ENCODE measurements at regions not wholly inside any gene's neighbourhood (a gene's known extent, or its start where the extent isn't known, plus 50 kb on each side); places are given as distances from the start of the nearest gene placed in this dataset.

- DNase-seq (ENCODE audit: low read depth in 2 of 2), result no peak
Measured at GRCh38 chr15:46251903-46252302, 617.1 kb downstream of the SQOR start.

GRCh38 chr15:46258056-46258455 lies 623.2 kb downstream of the SQOR start:
- no peak for DNase-seq (ENCODE audit: low read depth in 2 of 2)

- no peak for DNase-seq (ENCODE audit: low read depth in 2 of 2)
Measured at GRCh38 chr15:46260937-46261336, 626.1 kb downstream of the SQOR start.

- no peak for DNase-seq (ENCODE audit: low read depth in 2 of 2)
Measured at GRCh38 chr15:46265664-46266347, 631.0 kb downstream of the SQOR start.

GRCh38 chr15:46266661-46267060 lies 631.8 kb downstream of the SQOR start:
- DNase-seq (ENCODE audit: low read depth in 2 of 2), result no peak

- DNase-seq (ENCODE audit: low read depth in 2 of 2), result no peak
Measured at GRCh38 chr15:46270481-46271147, 635.8 kb downstream of the SQOR start.

GRCh38 chr15:46275701-46276100 lies 640.9 kb downstream of the SQOR start:
- no peak for DNase-seq (ENCODE audit: low read depth in 2 of 2)

- DNase-seq (ENCODE audit: low read depth in 2 of 2), result no peak
Measured at GRCh38 chr15:46277451-46277850, 642.6 kb downstream of the SQOR start.

- no peak for DNase-seq (ENCODE audit: low read depth in 2 of 2)
Measured at GRCh38 chr15:46278062-46278461, 643.2 kb downstream of the SQOR start.

GRCh38 chr15:46278486-46279090 lies 643.8 kb downstream of the SQOR start:
- no peak for DNase-seq (ENCODE audit: low read depth in 2 of 2)

GRCh38 chr15:46280762-46281542 lies 646.1 kb downstream of the SQOR start:
- no peak for DNase-seq (ENCODE audit: low read depth in 2 of 2)

- no peak for DNase-seq (ENCODE audit: low read depth in 2 of 2)
Measured at GRCh38 chr15:46293550-46293949, 658.7 kb downstream of the SQOR start.

GRCh38 chr15:46296002-46296401 lies 661.2 kb downstream of the SQOR start:
- no peak for DNase-seq (ENCODE audit: low read depth in 2 of 2)

- no peak for DNase-seq (ENCODE audit: low read depth in 2 of 2)
Measured at GRCh38 chr15:46296797-46297196, 662.0 kb downstream of the SQOR start.

GRCh38 chr15:46297766-46298165 lies 662.9 kb downstream of the SQOR start:
- no peak for DNase-seq (ENCODE audit: low read depth in 2 of 2)

GRCh38 chr15:46300716-46301115 lies 665.9 kb downstream of the SQOR start:
- DNase-seq (ENCODE audit: low read depth in 2 of 2), result no peak

- DNase-seq (ENCODE audit: low read depth in 2 of 2), result no peak
Measured at GRCh38 chr15:46301291-46301690, 666.5 kb downstream of the SQOR start.

- no peak for DNase-seq (ENCODE audit: low read depth in 2 of 2)
Measured at GRCh38 chr15:46301826-46302225, 667.0 kb downstream of the SQOR start.

- DNase-seq (ENCODE audit: low read depth in 2 of 2), result no peak
Measured at GRCh38 chr15:46304321-46304720, 669.5 kb downstream of the SQOR start.

GRCh38 chr15:46307746-46308145 lies 672.9 kb downstream of the SQOR start:
- no peak for DNase-seq (ENCODE audit: low read depth in 2 of 2)

- DNase-seq (ENCODE audit: low read depth in 2 of 2), result no peak
Measured at GRCh38 chr15:46309914-46310313, 675.1 kb downstream of the SQOR start.

GRCh38 chr15:46312133-46312740 lies 677.4 kb downstream of the SQOR start:
- DNase-seq (ENCODE audit: low read depth in 2 of 2), result peak; percentile 18 to 31
